HT-29 (cell line): ENCODE measurements at regions not wholly inside any gene's neighbourhood (a gene's known extent, or its start where the extent isn't known, plus 50 kb on each side); places are given as distances from the start of the nearest gene placed in this dataset.
"Not testable (repeated sequence)": the region's sequence is repeated elsewhere in the genome, so short reads cannot be mapped to it uniquely, and the experiment has no call there.

Experiments
- DNase-seq: peaks from one replicate; pipeline ENCODE4 v3.0.0-alpha.2; 2015; ENCODE audit warnings: low spot score

GRCh38 chr6:144395014-144395413 lies 109.9 kb downstream of the UTRN start:
- DNase-seq: peak; percentile 9

GRCh38 chr6:144395826-144396225 lies 110.7 kb downstream of the UTRN start:
- no peak for DNase-seq

DNA sequence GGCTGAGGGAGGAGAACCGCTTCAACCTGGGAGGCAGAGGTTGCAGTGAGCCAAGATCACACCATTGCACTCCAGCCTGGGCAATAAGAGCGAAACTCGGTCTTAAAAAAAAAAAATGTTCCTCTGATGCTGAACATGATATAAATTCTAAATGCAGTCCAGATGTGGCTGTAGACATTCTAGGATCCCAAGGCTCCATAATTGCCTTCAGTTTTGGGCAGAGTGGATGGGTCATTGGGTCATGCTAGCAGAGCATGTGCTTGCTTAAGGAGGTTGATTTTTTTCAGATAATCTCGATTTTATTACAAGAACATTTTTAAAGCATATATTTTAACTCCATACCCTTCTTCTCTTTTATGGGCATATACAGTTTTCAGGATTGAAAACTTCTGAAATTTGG lies 112.0 kb downstream of the UTRN start:
- no peak for DNase-seq

GRCh38 chr6:144400321-144400720 lies 115.2 kb downstream of the UTRN start:
- DNase-seq: no peak

DNA sequence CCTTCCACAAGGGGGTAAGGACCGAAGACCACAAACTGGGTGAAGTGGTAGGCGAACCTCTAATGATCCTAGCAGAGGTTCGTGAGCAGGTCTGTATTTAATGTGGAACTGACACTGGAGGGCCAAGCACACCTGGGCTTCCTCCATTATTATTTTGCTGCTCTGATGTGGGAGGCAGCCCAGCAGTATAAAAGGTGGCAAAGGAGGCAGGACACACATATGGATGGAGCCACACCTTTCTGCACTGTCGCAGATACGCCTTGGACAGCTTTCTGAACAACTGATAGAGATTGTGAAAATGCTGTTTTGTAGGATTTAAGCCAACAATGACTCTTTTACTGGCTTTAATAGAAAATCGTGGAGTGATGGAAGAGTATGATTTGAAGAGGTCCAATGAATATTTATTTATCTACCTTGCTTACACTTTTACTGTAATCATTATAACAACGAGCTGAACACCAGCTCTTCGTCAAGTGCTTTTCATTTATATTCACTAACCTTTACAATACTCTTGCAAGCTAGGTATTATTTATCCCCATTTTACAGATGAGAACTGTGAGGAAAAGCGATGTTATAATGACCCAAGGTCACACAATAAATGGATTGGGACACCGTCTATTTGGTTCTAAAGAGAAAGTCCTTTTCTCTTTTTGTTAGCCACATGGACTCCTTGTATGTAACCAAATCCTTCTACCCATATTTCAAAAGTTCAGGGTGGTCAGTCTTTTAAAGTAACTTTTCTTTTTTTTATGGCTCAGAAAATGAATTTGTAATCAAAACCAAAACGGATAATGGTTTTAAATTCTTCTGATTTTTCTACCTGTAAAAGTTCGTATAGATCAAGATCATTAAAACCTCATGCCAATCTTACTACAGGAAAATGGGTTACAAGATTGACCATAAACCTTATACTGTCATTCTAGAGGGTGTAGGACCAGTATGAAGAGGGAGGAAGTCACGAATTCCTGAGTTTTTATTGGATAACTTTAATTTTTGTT lies 116.9 kb downstream of the UTRN start:
- no peak for DNase-seq

DNA sequence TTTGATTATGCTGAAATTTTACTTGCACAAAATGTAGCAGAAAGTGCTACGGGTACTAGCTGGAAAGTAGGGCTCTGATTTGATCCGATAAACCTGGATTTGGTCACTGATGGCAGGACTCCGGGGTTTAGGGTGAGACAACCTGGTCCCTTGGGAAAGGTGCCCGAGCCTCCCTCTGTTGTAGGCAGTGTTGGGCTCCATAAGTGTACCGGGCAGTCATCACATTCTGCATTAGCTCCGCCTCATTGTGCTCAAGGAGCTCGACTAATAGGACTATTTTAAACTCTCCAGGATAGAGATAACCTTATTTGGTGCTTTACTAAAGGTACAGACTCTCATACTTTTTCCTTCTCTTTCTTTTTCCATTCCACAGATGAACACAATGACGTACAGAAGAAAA lies 117.6 kb downstream of the UTRN start:
- no peak for DNase-seq

DNA sequence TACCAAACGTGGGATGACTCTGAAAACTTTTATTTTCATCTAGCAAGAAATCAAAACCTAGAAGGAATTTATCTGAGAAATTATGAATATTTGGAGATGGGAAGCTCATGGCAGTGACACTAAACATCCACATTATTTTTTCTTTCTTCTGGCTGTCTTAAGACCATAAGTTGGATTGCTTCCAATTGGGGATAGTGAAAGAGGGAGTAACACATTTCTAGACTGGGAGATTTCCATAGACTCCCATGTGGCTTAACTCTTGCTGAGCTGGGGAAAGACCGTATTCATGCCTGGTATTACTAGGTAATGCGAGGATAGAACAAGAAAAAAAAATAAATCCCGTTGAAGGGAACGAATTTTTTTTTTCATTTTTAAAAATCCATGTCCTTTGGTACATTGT lies 120.0 kb downstream of the UTRN start:
- DNase-seq: no peak

- no peak for DNase-seq
Measured at GRCh38 chr6:144406796-144407195, 121.7 kb downstream of the UTRN start.

DNA sequence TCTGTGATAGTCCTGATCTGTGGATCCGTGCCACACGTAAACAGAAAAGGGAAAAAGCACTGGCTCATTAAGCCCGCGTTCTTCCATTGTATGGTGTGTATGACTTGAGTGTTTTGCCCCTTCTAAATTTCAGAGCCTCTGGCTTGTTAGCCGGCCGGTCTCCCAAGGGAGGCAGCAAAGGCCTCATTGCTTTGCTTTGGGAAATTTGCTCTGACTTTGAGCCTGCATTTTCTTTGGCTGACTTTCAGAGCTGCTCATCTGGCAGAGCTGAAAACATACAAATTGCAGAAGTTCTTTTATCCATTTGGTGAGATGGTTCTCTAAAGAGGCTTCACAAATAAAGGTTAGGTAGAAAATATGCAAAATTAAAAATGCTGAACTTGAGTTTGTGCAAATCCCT lies 123.0 kb downstream of the UTRN start:
- DNase-seq: no peak

DNA sequence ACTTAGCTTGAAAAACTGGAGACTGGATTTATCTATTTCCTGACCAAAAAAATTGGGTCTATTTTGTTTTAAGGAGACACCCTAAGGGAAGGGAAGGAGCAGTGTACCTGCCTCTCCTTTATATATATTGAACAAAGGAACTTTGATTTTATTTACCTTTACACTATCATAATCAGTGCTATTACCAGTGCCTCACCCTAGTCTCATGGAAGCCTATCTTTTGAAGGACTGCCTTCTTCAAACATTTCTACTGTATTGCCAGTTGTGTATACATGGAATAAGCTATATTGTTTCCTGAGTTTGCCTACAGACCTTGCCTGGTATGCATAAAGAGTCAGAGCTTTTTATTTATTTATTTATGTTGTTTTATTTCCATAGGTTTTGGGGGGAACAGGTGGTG lies 124.9 kb downstream of the UTRN start:
- no peak for DNase-seq

GRCh38 chr6:144410574-144410973 lies 125.4 kb downstream of the UTRN start:
- not testable (repeated sequence) for DNase-seq

DNA sequence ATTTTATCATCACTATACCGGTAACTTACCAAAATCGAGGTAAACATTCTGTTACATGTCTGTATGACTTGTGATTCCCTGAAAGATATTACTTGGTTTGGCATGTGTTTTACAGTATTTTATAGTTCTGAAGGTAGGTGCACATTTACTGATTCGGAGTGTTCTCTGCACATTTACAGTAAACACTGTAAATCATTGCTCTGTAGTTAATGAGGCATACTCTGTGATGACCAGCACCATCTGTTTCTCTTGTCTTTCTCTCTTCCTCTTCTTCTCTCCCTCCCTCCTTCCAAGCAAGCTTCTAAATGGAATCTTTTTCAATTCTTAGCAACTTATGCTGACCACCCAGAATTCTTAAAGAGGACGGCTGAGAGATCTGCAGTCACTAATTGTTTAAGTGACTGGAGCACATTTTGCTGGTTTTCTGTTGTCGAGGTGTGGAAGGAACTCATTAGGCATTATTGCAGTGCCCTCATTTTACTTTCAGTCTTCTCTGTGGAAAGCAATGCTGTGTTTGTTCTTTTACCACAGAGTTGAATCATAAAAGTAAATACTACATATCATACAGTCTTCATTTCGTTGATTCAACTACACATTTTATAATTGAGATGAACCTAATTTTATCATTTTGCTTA lies 126.5 kb downstream of the UTRN start:
- DNase-seq: peak; percentile 33

- DNase-seq: no peak
Measured at GRCh38 chr6:144413418-144413817, 128.3 kb downstream of the UTRN start.

GRCh38 chr6:144415014-144415413 lies 129.9 kb downstream of the UTRN start:
- DNase-seq: peak; percentile 23

DNA sequence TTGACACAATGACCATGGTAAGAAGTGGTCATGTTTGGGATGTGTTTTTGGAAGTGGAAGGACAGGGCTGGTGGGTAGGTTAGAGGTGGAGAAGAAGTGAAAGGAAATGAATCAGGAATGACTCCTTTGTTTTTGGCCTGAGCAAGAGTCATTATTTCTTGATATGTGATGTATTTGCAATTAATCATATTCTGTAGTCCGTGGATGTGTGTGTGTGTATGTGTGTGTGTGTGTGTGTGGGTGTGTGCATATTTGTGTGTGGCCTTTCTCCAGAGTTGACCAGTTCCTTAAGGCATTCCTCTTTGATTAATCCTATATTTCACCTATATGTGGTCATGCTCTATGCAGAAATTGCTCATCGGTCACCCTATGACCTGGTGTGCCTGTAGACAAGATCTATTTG lies 130.7 kb downstream of the UTRN start:
- no peak for DNase-seq

DNA sequence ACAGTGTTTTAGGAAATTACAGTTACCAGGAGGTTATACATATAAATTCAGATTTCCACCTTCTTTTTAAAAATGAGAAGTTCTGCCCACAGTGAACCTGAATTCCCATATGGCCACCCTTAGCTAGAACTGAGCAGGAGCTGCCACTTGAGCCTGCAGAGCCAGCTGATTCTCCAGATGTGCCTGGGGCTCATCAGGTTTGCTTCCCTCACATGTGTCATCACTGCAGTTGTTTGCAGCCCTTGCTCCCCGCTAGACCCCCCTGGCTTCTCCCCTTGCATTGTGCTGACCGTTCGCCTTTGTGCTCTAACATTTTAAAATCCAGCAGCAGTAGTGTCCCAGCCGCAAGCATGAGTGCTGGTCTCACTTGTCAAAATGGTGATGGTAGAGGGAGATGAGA lies 131.1 kb downstream of the UTRN start:
- no peak for DNase-seq

- no peak for DNase-seq
Measured at GRCh38 chr6:144416773-144417172, 131.6 kb downstream of the UTRN start.

DNA sequence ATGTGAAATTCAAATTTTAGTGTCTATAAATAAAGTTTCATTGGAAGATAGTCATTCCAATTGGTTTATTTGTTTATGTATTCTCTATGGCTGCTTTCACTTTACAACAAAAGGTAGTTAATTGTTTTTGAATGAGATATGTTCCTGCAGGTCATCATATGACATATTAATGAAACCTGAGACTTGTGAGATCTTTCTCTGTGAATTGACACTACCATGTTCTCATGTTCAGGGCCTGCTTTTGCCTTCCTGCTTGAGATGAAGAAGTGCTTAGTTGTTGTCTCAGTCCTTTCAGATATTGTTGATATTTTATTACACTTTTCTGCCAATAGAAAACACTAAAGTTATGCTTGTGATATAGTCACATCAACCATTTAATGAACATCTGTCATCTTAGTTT lies 132.5 kb downstream of the UTRN start:
- no peak for DNase-seq

DNA sequence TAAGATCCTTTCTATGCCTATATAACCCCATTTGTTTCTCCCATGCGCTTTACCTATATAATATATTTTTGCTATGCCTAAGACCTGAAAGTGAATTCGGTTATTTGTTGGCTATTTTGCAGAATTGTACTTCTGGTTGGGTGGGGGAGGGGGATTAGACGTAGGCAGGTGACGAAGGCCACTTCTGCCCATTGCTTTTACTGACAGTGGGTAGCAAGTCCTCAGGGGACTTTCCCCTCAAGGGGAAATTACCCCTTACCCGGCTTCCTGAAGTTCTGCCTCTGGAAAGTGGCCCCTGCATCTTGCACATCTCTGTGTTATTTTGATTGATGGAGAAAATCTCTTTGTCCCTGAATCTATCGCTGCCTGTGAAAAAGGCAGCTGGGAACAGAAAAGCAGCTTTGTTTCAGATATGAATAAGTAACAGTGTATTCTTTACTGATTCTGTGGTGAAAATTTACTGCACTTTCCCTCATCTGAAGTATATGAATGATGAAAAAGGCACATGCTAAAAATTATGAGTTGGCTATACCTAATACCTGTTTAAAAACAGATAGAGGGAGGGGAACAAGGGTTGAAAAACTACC lies 133.9 kb downstream of the UTRN start:
- no peak for DNase-seq

DNA sequence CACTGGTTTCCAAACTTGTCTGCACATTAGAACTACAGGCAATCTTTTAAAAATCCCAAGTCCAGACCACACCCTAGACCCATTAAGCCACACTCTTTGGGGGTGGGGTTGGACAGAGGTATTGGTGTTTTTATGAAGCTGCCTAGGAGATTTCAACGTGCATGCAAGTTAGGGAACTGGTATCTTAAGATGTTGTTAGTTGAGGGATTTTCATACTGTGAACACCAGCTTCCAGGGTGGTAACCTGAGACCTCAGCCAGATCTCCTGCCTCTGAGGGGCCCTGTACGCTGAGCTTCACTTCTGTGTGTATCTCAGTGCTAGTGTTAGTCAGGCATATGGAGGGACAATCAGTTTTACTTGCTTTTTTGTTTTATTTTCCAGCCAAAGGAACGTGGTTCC lies 138.0 kb downstream of the UTRN start:
- no peak for DNase-seq

DNA sequence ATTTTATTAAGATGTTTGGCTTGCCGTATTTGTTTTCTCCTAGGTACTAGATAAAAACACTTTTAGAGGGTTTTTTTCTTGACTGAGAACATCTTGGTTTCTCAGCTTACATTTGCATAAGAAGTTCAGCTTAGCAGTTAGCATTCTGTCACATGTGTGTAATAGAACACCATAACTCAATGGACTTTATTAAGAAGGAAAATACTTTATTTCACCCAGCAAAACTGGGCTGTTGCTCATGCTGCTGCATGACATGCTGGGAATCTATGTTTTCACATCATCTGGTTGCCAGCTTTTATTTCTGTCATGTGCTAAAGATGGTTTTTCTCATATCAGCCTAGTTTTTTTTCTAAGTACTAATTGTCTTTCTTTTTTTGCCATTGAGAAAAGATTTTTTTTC lies 144.6 kb downstream of the UTRN start:
- no peak for DNase-seq

- DNase-seq: not testable (repeated sequence)
Measured at GRCh38 chr6:144433446-144433845, 148.3 kb downstream of the UTRN start.
